ENCODE measurements at regions not wholly inside any gene's neighbourhood (a gene's known extent, or its start where the extent isn't known, plus 50 kb on each side); places are given as distances from the start of the nearest gene placed in this dataset.

DNA sequence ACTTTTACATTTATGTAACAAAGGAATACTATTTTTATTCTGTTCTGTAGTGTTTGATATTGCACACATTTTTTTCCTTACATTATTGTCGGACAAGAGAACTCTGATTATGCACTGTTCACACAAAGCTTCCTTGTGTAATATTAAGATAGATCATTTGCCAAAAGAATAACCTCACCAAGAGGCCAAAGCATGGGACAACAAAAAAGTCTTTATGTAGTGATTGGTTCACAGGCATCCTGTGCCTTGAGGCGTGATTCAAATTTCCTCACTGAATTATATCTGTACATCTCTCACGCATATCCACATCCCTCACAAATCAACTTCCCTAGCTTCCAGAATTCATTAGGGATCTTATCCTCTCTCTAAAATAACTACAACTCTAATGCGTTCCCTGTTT, 642.7 kb downstream of the NR4A2 start:
- peak in 4 of 51 donors; percentile 3 to 53 (median 12) for DNase-seq

GRCh38 chr2:155687181-155687580, 645.3 kb downstream of the NR4A2 start:
- no peak for DNase-seq

GRCh38 chr2:155679647-155680046, 652.9 kb downstream of the NR4A2 start:
- no peak for DNase-seq

DNA sequence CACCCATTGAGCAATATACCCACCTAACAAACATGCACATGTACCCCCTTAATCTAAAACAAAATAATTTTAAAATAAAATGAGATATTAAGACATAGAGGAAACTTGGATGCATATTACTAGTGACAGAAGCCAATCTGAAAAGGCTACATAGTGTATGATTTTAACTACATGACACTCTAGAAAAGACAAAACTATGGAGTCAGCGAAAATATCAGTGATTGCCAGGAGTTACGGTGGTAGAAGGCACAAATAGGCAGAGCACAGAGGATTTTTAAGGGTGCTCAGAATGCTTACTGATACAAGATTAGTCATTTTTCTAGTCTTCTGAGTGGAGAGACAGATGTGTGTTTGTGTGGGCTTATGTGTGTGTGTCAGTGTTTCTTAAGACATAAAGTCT, 656.6 kb downstream of the NR4A2 start:
- DNase-seq, result no peak

DNA sequence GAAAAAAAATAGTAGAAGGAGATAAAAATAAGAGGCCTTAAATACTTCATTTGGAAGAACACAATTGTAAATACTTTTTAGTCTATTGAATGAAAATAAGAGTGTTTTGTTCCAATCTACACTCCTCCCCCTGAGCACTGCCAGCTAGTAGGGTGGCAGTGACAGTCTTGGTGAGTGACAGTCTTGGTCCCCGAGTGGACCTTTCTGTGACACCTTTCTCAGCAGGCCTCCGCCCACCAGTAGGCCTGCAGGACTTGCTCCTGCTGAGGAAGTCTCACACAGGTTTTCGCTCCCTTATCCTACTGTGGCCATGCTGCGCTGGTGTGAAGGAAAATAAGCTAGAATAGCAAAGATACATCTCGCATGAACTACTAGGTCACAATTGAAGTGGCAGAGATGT, 666.8 kb downstream of the NR4A2 start:
- no peak for DNase-seq

DNA sequence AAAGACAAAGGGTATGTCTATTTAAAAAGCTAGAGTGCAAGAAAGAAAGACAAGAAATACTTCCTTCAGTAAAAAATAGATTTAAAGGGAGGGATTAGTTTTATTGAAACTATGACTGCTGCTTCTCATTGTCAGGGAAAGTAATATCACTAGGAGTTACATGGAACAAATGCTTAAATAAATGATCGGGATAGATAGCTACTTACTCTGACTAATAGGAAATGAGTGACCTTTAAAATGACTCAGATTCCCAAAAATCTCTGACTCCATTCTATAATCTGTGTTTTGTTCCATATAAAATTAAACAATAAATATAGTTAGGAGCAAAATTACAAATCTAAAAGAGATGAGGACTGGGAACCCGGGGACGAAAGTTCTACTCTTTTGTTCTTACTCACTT, 669.3 kb downstream of the NR4A2 start:
- DNase-seq, result no peak

- no peak for DNase-seq
Measured at GRCh38 chr2:155662224-155662623, 670.3 kb downstream of the NR4A2 start.

- no peak for DNase-seq
Measured at GRCh38 chr2:155653176-155653575, 679.3 kb downstream of the NR4A2 start.

DNA sequence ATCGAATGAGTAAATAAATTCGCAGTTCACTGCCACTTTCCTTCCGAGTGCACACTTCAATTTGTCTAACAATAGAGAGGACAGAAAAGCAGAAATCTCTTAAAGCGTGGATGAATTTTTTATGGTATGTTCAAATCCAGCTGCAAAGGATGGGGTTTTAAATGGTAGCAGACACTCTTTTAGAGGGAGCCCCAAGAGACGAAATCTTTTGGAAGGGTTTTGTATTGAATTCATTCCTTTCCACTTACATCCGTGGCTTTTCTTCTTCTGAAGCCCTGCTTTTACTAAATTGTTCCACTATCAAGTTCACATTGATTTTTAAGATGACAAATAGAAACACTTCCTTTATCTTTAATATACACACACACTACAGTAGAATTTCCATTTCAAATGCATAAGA, 680.7 kb downstream of the NR4A2 start:
- no peak for DNase-seq

DNA sequence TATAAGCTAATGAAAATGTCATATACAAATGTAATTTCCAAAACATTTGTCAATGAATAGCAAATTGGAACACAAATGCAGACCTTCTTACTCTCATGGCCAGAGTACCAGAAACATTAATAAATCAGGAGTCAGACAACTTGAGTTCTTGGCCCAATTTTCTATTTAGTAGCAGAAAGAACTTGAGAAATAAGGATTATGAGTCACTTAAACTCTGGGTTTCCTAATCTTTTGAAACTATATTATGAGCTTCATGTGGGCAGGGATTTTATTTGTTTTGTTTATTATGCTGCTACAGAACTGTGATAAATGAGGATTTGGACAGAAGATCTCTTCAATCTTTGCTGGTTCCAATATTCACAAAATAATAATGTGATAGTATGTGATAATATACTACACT, 686.7 kb downstream of the NR4A2 start:
- no peak for DNase-seq

- no peak for DNase-seq
Measured at GRCh38 chr2:155643056-155643775, 689.3 kb downstream of the NR4A2 start.

DNA sequence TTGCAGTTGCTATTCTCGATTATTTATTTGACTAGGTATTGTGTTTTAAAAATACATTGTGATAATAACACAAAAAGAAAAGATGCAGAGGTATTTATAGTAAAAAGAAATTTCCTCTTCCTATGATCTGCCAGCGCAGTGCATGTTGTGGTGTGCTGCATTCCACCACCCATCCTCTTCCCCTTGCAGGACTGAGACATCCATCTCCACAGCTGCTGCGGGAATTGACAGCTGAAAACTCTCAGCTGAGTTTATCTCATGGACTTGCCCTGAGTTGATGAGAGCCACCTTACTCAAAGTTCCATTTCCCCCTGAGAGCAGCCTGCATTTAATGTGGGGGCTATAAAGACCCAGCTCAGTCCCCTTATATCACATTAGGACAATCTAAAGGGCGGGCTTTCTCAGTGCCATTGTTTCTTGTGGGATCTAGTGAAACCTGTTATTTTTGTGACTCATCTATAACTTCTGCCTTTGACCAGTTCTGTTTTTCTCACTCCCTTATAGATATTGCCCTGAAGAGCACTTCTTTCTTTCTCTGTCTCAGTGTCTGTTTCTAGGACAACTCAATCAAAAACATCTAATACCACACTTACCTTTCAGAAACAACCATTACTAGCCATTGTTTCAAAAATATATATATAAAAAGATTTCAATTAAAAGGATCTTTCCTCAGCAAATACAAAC, 698.5 kb downstream of the NR4A2 start:
- DNase-seq, result peak in 2 of 51 donors; percentile 1 to 4

DNA sequence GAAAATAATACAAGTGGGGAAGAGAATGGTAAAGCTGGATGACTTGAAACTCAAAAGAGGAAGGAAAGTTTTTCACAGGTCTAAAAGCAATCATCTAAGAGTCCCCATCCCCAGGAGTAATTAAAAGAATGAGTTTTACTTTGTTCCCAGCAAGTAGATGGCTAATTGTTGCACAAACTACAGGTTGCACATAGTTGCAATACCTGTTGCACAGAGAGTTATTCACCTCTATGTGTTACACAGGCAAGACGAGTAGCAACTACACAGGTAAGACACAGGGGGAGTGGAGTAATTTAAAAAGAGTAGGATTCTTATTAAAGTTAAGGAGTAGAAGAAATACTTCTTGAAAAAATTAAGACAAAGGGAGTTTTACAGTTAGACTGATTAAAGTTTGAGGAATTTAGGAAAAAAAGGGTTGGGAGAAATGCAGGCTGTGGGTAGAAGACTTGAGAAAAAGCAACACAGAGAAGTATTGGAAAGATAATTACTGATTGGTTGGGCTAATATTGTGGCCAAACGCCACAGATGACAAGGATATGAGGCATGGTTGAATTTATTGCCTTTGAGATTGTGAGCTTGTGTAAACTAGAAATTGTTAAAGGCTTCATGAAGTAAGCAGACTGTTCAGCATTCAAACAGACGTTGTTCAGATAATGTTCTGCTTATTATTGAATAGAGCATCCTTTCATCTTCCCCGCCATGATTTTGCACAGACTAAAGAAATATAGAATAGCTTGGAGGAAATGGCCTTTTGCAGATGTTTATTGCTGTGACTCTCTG, 699.3 kb downstream of the NR4A2 start:
- no peak for DNase-seq

GRCh38 chr2:155630760-155631159, 701.8 kb downstream of the NR4A2 start:
- DNase-seq, result no peak

DNA sequence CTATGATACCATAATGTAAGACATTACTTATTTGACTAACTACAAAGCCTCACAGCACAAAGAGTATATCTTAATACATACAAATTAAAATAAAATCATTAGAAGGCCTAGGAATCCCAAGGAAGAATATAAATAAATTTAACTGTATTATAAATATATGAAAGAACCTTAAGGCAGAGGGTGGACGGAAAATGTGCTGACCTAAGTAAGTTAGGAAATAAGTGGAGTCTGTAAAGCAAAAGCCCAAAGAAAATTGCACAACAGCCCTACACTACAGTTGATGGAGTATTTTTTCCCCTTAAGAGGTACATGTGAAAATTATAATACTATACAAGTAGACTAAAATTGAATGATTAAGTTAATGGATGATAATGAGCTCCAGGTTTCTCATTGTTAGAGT, 710.1 kb downstream of the NR4A2 start:
- DNase-seq, result no peak

DNA sequence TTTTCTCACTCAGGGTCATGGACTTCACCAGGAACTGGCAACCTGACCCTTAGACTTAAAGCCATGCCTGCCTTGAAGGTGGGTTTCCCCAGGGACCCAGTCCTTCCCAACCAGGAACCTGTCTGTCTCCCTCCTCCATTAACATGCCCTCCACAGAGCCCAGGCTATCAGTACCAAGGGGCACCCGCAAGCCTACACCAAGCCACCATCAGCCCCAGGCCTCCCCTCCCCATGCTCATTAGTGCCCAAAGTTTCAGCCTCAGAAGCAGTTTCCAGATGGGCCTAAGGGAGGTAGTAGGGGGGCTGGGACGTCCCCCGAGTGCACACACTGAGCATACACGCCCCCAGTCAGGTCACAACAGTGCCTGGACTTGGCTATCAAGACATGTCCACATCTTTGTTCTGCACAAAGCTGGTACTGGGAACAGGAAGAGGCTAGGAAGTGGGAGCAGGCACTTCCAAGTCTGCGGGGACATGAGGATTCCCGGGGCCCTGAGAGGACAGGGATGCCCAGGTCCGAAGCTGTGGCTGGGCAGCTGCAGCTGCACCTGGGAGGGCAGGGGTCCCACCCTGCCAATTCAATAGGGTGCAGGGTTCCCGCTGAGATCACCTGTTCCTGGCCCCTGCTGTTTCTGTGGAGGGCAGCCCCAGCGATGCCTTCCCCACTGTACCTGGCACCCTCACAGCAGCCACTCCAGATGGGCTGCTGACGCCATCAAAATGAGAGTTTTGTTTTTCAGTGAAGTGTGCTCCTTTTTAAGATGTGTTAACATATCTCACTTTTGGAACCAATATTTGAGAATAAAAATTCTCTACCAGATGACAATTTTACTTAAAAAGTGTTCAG, 731.4 kb downstream of the NR4A2 start:
- no peak for DNase-seq

DNA sequence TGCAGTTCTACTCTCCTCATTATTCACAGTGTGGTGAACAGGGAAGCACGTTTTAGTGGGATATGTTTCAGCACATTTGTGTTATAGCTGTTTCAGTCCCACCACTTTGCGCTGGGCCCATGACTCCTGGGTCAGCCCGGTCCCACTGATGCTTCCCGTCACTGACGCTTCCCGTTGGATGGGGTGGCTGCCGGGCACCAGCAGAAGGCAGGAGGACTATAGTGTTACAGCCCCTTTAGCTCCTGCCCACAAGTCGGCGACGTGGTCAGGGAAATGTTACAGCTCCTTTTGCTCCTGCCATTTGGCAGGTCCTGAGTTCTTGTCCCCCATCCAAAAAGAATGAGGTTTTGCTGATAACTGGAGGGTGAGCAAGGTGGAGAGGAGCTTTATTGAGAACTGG, 732.2 kb downstream of the NR4A2 start:
- DNase-seq, result no peak

GRCh38 chr2:155599834-155600233, 732.7 kb downstream of the NR4A2 start:
- no peak for DNase-seq

DNA sequence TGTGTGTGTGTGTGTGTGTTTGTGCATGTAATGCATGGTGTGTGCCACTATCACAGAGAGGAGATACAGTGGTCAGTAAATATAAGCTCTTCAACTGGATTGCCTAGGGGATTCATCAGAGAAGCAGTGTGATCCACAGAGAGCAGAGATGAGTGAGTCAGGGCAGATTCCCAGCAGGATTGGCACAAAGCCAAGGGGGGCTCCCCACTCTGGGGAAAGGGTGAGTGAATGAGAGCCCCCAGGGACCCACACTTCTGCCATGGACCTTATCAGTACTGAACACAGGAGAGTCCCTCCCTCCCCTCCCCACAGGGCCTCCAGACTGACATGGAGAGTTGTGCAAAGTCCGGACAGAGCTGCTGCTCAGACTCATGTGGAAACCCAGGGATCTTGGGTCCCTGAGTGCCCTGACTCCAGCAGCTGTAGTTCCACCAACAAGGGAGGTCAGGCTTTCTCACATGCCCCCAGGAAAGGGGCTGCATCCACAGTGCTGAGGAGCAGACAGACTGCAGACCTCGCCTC, 748.8 kb downstream of the NR4A2 start:
- no peak for DNase-seq

- DNase-seq, result no peak
Measured at GRCh38 chr2:155574941-155575340, 757.6 kb downstream of the NR4A2 start.

GRCh38 chr2:155547571-155547970, 785.0 kb downstream of the NR4A2 start:
- no peak for DNase-seq

Data from hypothalamus (tissue), 51 donors.